Upper lobe of right lung (tissue), 1 donor: ENCODE measurements at regions not wholly inside any gene's neighbourhood (a gene's known extent, or its start where the extent isn't known, plus 50 kb on each side); places are given as distances from the start of the nearest gene placed in this dataset.
A peak's percentile ranks its signal among the peaks of the same experiment; 100 is the strongest.

Experiments
- ATAC-seq: fragments of 200-7000 bp; cut with Tn5 transposase; one replicate; pipeline ENCODE4 v1.9.1; 2020; ENCODE audit warnings: mild to moderate bottlenecking, moderate library complexity
- DNase-seq: peaks from one replicate; pipeline ENCODE4 v3.0.0-alpha.2; 2020
- H3K27ac ChIP-seq: fragments of 200-600 bp; one replicate; pipeline ENCODE4 v1.8.0; 2022
- H3K27me3 ChIP-seq: fragments of 200-600 bp; one replicate; pipeline ENCODE4 v1.8.0; 2022; ENCODE audit warnings: mild to moderate bottlenecking
- H3K36me3 ChIP-seq: fragments of 200-600 bp; one replicate; pipeline ENCODE4 v1.8.0; 2022
- H3K4me1 ChIP-seq: fragments of 200-600 bp; one replicate; pipeline ENCODE4 v1.8.0; 2022
- H3K4me3 ChIP-seq: fragments of 200-600 bp; one replicate; pipeline ENCODE4 v1.8.0; 2022; ENCODE audit warnings: mild to moderate bottlenecking
- H3K9me3 ChIP-seq: fragments of 200-600 bp; one replicate; pipeline ENCODE4 v1.8.0; 2022
- CTCF ChIP-seq: fragments of 200-600 bp; IDR thresholded peaks from one replicate; pipeline ENCODE4 v1.8.0; 2022; ENCODE audit warnings: antibody characterized with exemption
- intact Hi-C: fragments of 100-400 bp; cut with DNase I; formaldehyde crosslinking; loops from one replicate; pipeline ENCODE4 v1.11.0; 2022
- donor health status: DM: no; HTN: yes; CAD: no; lungs with severe emphysema.

- intact Hi-C loops, result no loop called here
- H3K4me1 ChIP-seq, result no peaks in the 10 kb centered on the region
- no peak for TF ChIP-seq CTCF
- no peak for DNase-seq
- no peaks in the 10 kb centered on the region for H3K9me3 ChIP-seq
- H3K36me3 ChIP-seq, result no peaks in the 10 kb centered on the region
- peaks cover 12% of the 10 kb centered on the region for H3K27me3 ChIP-seq
- no peak overlapping the region for H3K27ac ChIP-seq
- ATAC-seq, result no peak
- no peak overlapping the region for H3K4me3 ChIP-seq
These were observed 126.5 kb upstream of the NKX1-1 start for GRCh38 chr4:1532549-1533395.

- H3K9me3 ChIP-seq, result no peaks in the 10 kb centered on the region
- H3K27ac ChIP-seq, result no peak overlapping the region
- no peak for DNase-seq
- intact Hi-C loops, result no loop called here
- no peak for TF ChIP-seq CTCF
- H3K27me3 ChIP-seq, result peaks cover 12% of the 10 kb centered on the region
- ATAC-seq, result no peak
- H3K36me3 ChIP-seq, result no peaks in the 10 kb centered on the region
- H3K4me3 ChIP-seq, result no peak overlapping the region
- H3K4me1 ChIP-seq, result no peaks in the 10 kb centered on the region
These were observed 125.7 kb upstream of the NKX1-1 start for GRCh38 chr4:1531683-1532548.

GRCh38 chr4:1530356-1530755 is 124.1 kb upstream of the NKX1-1 start:
- no peaks in the 10 kb centered on the region for H3K4me1 ChIP-seq
- intact Hi-C loops, result no loop called here
- H3K36me3 ChIP-seq, result no peaks in the 10 kb centered on the region
- no peak overlapping the region for H3K27ac ChIP-seq
- DNase-seq (no peak), ATAC-seq (no peak)
- no peaks in the 10 kb centered on the region for H3K9me3 ChIP-seq
- TF ChIP-seq CTCF, result no peak
- no peak overlapping the region for H3K4me3 ChIP-seq
- peaks cover 12% of the 10 kb centered on the region for H3K27me3 ChIP-seq

- intact Hi-C loops, result no loop called here
- TF ChIP-seq CTCF, result no peak
- H3K27ac ChIP-seq, result no peak overlapping the region
- DNase-seq (no peak), ATAC-seq (no peak)
- no peaks in the 10 kb centered on the region for H3K9me3 ChIP-seq
- H3K4me3 ChIP-seq, result no peak overlapping the region
- no peaks in the 10 kb centered on the region for H3K36me3 ChIP-seq
- peaks cover 3% of the 10 kb centered on the region for H3K4me1 ChIP-seq
- peaks cover 5% of the 10 kb centered on the region for H3K27me3 ChIP-seq
These were observed 118.5 kb upstream of the NKX1-1 start for GRCh38 chr4:1524761-1525160.

- no peak overlapping the region for H3K4me3 ChIP-seq
- H3K4me1 ChIP-seq, result peaks cover 3% of the 10 kb centered on the region
- H3K27ac ChIP-seq, result no peak overlapping the region
- no peaks in the 10 kb centered on the region for H3K36me3 ChIP-seq
- H3K27me3 ChIP-seq, result peaks cover 8% of the 10 kb centered on the region
- no peak for TF ChIP-seq CTCF
- DNase-seq, result peak; percentile 75
- intact Hi-C loops, result no loop called here
- no peaks in the 10 kb centered on the region for H3K9me3 ChIP-seq
- ATAC-seq, result peak; percentile 57
These were observed 117.8 kb upstream of the NKX1-1 start for GRCh38 chr4:1523907-1524636.
